ENCODE measurements at regions not wholly inside any gene's neighbourhood (a gene's known extent, or its start where the extent isn't known, plus 50 kb on each side); places are given as distances from the start of the nearest gene placed in this dataset.

GRCh38 chr1:55381983-55382382, 166.8 kb upstream of the USP24 start:
- TF ChIP-seq CTCF (IDR thresholded peaks at IDR 0.05 in 8 of 11, conservative IDR thresholded peaks at IDR 0.05 in 3 of 11) (no peak), POLR2A (IDR thresholded peaks at IDR 0.05) (no peak)
